ENCODE measurements at regions not wholly inside any gene's neighbourhood (a gene's known extent, or its start where the extent isn't known, plus 50 kb on each side); places are given as distances from the start of the nearest gene placed in this dataset.

GRCh38 chr4:91751961-91752360 lies 551.8 kb upstream of the GRID2 start:
- TF ChIP-seq CTCF (IDR thresholded peaks at IDR 0.05) (no peak), POLR2A (IDR thresholded peaks at IDR 0.05) (no peak)

All from body of pancreas (tissue), 4 donors.